ENCODE measurements at regions not wholly inside any gene's neighbourhood (a gene's known extent, or its start where the extent isn't known, plus 50 kb on each side); places are given as distances from the start of the nearest gene placed in this dataset.

GRCh38 chr20:40545478-40545877 is 143.6 kb downstream of the MAFB start:
- no peak for TF ChIP-seq CTCF (IDR thresholded peaks at IDR 0.05; ENCODE audit: low read length)
- no peak for TF ChIP-seq EZH2 (IDR thresholded peaks at IDR 0.05; ENCODE audit: borderline replicate concordance, low read length)
